ENCODE measurements at regions not wholly inside any gene's neighbourhood (a gene's known extent, or its start where the extent isn't known, plus 50 kb on each side); places are given as distances from the start of the nearest gene placed in this dataset.

DNA sequence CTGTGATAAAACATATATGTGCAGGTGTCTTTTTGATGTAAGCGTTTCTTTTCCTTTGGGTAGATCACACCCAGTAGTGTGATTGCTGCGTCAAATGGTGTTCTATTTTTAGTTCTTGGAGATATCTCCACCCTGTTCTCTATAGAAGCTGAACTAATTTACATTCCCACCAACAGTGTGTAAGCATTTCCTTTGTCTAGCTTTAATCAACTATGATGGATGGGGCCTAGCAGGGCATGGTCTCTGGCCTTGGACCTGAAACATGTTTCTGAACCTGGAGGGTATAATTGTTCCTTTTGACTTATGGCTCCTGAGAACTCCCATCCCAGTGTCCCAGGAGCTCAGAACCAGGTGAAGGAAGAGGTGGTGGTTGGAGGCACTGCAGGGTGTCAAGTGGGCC, 93.9 kb downstream of the HAPSTR1 start:
- DNase-seq (ENCODE audit: low read depth in 2 of 2), result no peak
- Histone ChIP-seq H3K4me2 (ENCODE audit: extremely low read depth, insufficient read depth, low read length) (no peak overlapping the region), H3K4me3 (replicated peaks in 1 of 4; ENCODE audit: control extremely low read depth in 1 of 4, insufficient read depth in 1 of 4, low read depth in 3 of 4, low read length in 4 of 4) (no peak overlapping the region), H3K79me2 (ENCODE audit: control insufficient read depth, insufficient read depth, low read length) (no peaks in the 10 kb centered on the region), H3K27ac (ENCODE audit: insufficient read depth, low read length) (no peak overlapping the region), H3K4me1 (ENCODE audit: control insufficient read depth, extremely low read depth, insufficient read depth, low read length) (no peaks in the 10 kb centered on the region), H3K27me3 (ENCODE audit: control insufficient read depth, insufficient read depth, low read length) (no peaks in the 10 kb centered on the region), H4K20me1 (ENCODE audit: control insufficient read depth, extremely low read depth, insufficient read depth, low read length) (no peaks in the 10 kb centered on the region), H3K9me3 (ENCODE audit: control insufficient read depth, insufficient read depth, low read depth, low read length) (no peaks in the 10 kb centered on the region), H2AFZ (ENCODE audit: low read length) (no peak overlapping the region), H3K9ac (ENCODE audit: insufficient read depth, low read length) (no peak overlapping the region), H3K36me3 (ENCODE audit: control insufficient read depth, insufficient read depth, low read length) (no peaks in the 10 kb centered on the region)
- TF ChIP-seq EZH2 (IDR thresholded peaks at IDR 0.05; ENCODE audit: low read length, missing control alignments), result no peak
- TF ChIP-seq, protein P1, sequence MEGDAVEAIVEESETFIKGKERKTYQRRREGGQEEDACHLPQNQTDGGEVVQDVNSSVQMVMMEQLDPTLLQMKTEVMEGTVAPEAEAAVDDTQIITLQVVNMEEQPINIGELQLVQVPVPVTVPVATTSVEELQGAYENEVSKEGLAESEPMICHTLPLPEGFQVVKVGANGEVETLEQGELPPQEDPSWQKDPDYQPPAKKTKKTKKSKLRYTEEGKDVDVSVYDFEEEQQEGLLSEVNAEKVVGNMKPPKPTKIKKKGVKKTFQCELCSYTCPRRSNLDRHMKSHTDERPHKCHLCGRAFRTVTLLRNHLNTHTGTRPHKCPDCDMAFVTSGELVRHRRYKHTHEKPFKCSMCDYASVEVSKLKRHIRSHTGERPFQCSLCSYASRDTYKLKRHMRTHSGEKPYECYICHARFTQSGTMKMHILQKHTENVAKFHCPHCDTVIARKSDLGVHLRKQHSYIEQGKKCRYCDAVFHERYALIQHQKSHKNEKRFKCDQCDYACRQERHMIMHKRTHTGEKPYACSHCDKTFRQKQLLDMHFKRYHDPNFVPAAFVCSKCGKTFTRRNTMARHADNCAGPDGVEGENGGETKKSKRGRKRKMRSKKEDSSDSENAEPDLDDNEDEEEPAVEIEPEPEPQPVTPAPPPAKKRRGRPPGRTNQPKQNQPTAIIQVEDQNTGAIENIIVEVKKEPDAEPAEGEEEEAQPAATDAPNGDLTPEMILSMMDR (conservative IDR thresholded peaks at IDR 0.05 in 1 of 2, IDR thresholded peaks at IDR 0.05 in 1 of 2; ENCODE audit: low read depth in 1 of 2, low read length in 2 of 2), result no peak

DNA sequence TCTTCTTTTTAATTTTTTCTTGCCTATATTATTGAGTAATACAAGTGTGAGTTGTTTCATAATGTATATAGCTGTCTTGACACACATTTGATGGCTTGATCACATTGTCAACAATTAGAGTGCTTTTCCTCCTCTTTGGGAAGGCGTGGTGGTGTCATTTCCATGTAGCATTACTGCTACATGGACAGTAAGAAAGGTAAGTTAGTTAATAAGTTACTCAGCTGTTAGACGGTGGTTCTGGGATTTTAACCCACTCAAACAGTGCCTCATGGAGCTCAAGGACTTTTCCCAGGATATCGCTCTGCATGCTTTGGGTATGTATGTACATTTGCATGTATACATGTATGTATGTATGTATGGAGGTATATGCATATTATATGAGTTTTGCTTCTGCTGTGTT, 94.6 kb downstream of the HAPSTR1 start:
- Histone ChIP-seq H3K36me3 (ENCODE audit: control insufficient read depth, insufficient read depth, low read length) (no peaks in the 10 kb centered on the region), H3K9ac (ENCODE audit: insufficient read depth, low read length) (no peak overlapping the region), H3K4me3 (replicated peaks in 1 of 4; ENCODE audit: control extremely low read depth in 1 of 4, insufficient read depth in 1 of 4, low read depth in 3 of 4, low read length in 4 of 4) (no peak overlapping the region), H3K79me2 (ENCODE audit: control insufficient read depth, insufficient read depth, low read length) (no peaks in the 10 kb centered on the region), H3K4me2 (ENCODE audit: extremely low read depth, insufficient read depth, low read length) (no peak overlapping the region), H3K27ac (ENCODE audit: insufficient read depth, low read length) (no peak overlapping the region), H3K9me3 (ENCODE audit: control insufficient read depth, insufficient read depth, low read depth, low read length) (no peaks in the 10 kb centered on the region), H4K20me1 (ENCODE audit: control insufficient read depth, extremely low read depth, insufficient read depth, low read length) (no peaks in the 10 kb centered on the region), H3K4me1 (ENCODE audit: control insufficient read depth, extremely low read depth, insufficient read depth, low read length) (no peaks in the 10 kb centered on the region), H2AFZ (ENCODE audit: low read length) (no peak overlapping the region), H3K27me3 (ENCODE audit: control insufficient read depth, insufficient read depth, low read length) (no peaks in the 10 kb centered on the region)
- DNase-seq (ENCODE audit: low read depth in 2 of 2), result no peak
- TF ChIP-seq, protein P1 (conservative IDR thresholded peaks at IDR 0.05 in 1 of 2, IDR thresholded peaks at IDR 0.05 in 1 of 2; ENCODE audit: low read depth in 1 of 2, low read length in 2 of 2), result no peak
- TF ChIP-seq EZH2 (IDR thresholded peaks at IDR 0.05; ENCODE audit: low read length, missing control alignments), result no peak

DNA sequence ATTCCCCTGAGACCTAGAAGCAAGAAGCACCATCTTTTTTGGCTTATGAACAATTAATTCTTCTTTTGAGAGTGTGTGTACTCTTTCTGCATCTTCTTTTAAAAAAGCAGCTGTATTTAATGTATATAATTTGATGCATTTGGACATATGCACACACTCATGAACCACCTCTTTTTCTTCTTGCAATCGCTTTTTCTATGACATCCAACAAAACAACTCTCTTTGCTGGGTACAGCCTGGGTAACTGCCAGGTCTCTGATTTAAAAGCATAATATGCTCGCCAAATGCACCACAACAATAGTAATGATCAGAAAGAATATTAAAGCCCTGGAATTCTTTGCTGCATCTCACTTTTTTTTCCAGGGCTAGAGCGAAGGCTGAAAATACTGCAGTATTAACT, 97.3 kb downstream of the HAPSTR1 start:
- H3K27ac ChIP-seq (ENCODE audit: insufficient read depth, low read length), result no peak overlapping the region
- H3K9ac ChIP-seq (ENCODE audit: insufficient read depth, low read length), result no peak overlapping the region
- no peak for TF ChIP-seq EZH2 (IDR thresholded peaks at IDR 0.05; ENCODE audit: low read length, missing control alignments)
- TF ChIP-seq, protein P1 (conservative IDR thresholded peaks at IDR 0.05 in 1 of 2, IDR thresholded peaks at IDR 0.05 in 1 of 2; ENCODE audit: low read depth in 1 of 2, low read length in 2 of 2), result no peak
- H3K9me3 ChIP-seq (ENCODE audit: control insufficient read depth, insufficient read depth, low read depth, low read length), result no peaks in the 10 kb centered on the region
- no peaks in the 10 kb centered on the region for H3K79me2 ChIP-seq (ENCODE audit: control insufficient read depth, insufficient read depth, low read length)
- H3K4me2 ChIP-seq (ENCODE audit: extremely low read depth, insufficient read depth, low read length), result no peak overlapping the region
- no peaks in the 10 kb centered on the region for H3K27me3 ChIP-seq (ENCODE audit: control insufficient read depth, insufficient read depth, low read length)
- H4K20me1 ChIP-seq (ENCODE audit: control insufficient read depth, extremely low read depth, insufficient read depth, low read length), result no peaks in the 10 kb centered on the region
- H3K36me3 ChIP-seq (ENCODE audit: control insufficient read depth, insufficient read depth, low read length), result no peaks in the 10 kb centered on the region
- H3K4me1 ChIP-seq (ENCODE audit: control insufficient read depth, extremely low read depth, insufficient read depth, low read length), result no peaks in the 10 kb centered on the region
- no peak overlapping the region for H3K4me3 ChIP-seq (replicated peaks in 1 of 4; ENCODE audit: control extremely low read depth in 1 of 4, insufficient read depth in 1 of 4, low read depth in 3 of 4, low read length in 4 of 4)
- DNase-seq (ENCODE audit: low read depth in 2 of 2), result no peak
- no peak overlapping the region for H2AFZ ChIP-seq (ENCODE audit: low read length)

Data from fibroblast of lung (primary cell).